Left renal pelvis (tissue), 4 donors: ENCODE measurements at regions not wholly inside any gene's neighbourhood (a gene's known extent, or its start where the extent isn't known, plus 50 kb on each side); places are given as distances from the start of the nearest gene placed in this dataset.
"Not testable (repeated sequence)": the region's sequence is repeated elsewhere in the genome, so short reads cannot be mapped to it uniquely, and the experiment has no call there.

Experiments
- DNase-seq, 4 donors: peaks; one replicate each; pipeline ENCODE4 v3.0.0-alpha.2; 2013; ENCODE audit warnings: low read depth in 4 of 4, low spot score in 3 of 4

- no peak for DNase-seq
Observed at GRCh38 chr13:34155931-34156607, 338.1 kb downstream of the RFC3 start.

GRCh38 chr13:34156841-34157365 lies 339.0 kb downstream of the RFC3 start:
- DNase-seq: peak in 2 of 4 donors; percentile 32 to 39

- no peak for DNase-seq
Observed at GRCh38 chr13:34159946-34160345, 342.0 kb downstream of the RFC3 start.

GRCh38 chr13:34161931-34162543 lies 344.1 kb downstream of the RFC3 start:
- peak in 3 of 4 donors; percentile 43 to 54 (median 50) for DNase-seq

- no peak for DNase-seq
Observed at GRCh38 chr13:34162544-34162933, 344.6 kb downstream of the RFC3 start.

- DNase-seq: no peak
Observed at GRCh38 chr13:34164582-34164981, 346.6 kb downstream of the RFC3 start.

GRCh38 chr13:34165158-34165557 lies 347.2 kb downstream of the RFC3 start:
- no peak for DNase-seq

- DNase-seq: no peak
Observed at GRCh38 chr13:34166406-34166805, 348.5 kb downstream of the RFC3 start.

- no peak for DNase-seq
Observed at GRCh38 chr13:34167347-34167746, 349.4 kb downstream of the RFC3 start.

GRCh38 chr13:34172048-34172447 lies 354.1 kb downstream of the RFC3 start:
- DNase-seq: no peak

- DNase-seq: no peak
Observed at GRCh38 chr13:34174671-34175145, 356.8 kb downstream of the RFC3 start.

- DNase-seq: no peak
Observed at GRCh38 chr13:34175551-34175950, 357.6 kb downstream of the RFC3 start.

- no peak for DNase-seq
Observed at GRCh38 chr13:34176633-34177032, 358.7 kb downstream of the RFC3 start.

- no peak for DNase-seq
Observed at GRCh38 chr13:34179481-34179880, 361.5 kb downstream of the RFC3 start.

GRCh38 chr13:34179927-34180326 lies 362.0 kb downstream of the RFC3 start:
- DNase-seq: no peak

GRCh38 chr13:34181256-34181655 lies 363.3 kb downstream of the RFC3 start:
- not testable (repeated sequence) for DNase-seq

- no peak for DNase-seq
Observed at GRCh38 chr13:34189946-34190345, 372.0 kb downstream of the RFC3 start.

- no peak for DNase-seq
Observed at GRCh38 chr13:34201050-34201913, 383.3 kb downstream of the RFC3 start.

GRCh38 chr13:34207334-34207733 lies 389.4 kb downstream of the RFC3 start:
- DNase-seq: no peak

- DNase-seq: no peak
Observed at GRCh38 chr13:34207872-34208271, 389.9 kb downstream of the RFC3 start.

- DNase-seq: no peak
Observed at GRCh38 chr13:34208336-34208735, 390.4 kb downstream of the RFC3 start.
